IPS-NIHi7 (cell line): ENCODE measurements at regions not wholly inside any gene's neighbourhood (a gene's known extent, or its start where the extent isn't known, plus 50 kb on each side); places are given as distances from the start of the nearest gene placed in this dataset.
"Not testable (repeated sequence)": the region's sequence is repeated elsewhere in the genome, so short reads cannot be mapped to it uniquely, and the experiment has no call there.

Source experiments
- DNase-seq: peaks from one replicate; pipeline ENCODE4 v3.0.0; 2012; ENCODE audit warnings: mixed read lengths; ENCODE audit errors: extremely low spot score

- DNase-seq, result no peak
Measured at GRCh38 chr22:22057617-22058378, 75.2 kb upstream of the TOP3B start.

GRCh38 chr22:22056809-22057594 is 74.4 kb upstream of the TOP3B start:
- DNase-seq, result not testable (repeated sequence)

- not testable (repeated sequence) for DNase-seq
Measured at GRCh38 chr22:22052548-22053139, 70.1 kb upstream of the TOP3B start.

GRCh38 chr22:22051032-22051431 is 68.4 kb upstream of the TOP3B start:
- not testable (repeated sequence) for DNase-seq

- no peak for DNase-seq
Measured at GRCh38 chr22:22050141-22050775, 67.7 kb upstream of the TOP3B start.

DNA sequence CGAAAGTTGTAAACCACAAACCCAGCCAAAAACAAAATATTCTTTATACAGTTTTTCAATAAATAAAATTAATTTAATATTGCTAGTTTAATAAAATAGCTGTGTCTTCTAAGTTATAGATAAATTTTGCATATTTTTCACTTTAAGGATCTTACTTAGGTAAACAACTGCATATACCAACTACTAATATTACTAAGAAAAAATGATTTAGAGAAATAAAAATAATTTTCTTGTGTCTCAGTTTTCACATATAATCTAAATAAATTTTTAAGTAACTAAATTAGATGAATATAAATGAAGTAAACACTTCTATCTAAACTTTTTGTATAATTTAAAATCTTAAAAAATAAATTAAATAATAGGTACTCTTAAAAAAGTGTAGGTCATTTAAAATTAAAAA is 67.1 kb upstream of the TOP3B start:
- no peak for DNase-seq

- no peak for DNase-seq
Measured at GRCh38 chr22:22048981-22049531, 66.5 kb upstream of the TOP3B start.

- no peak for DNase-seq
Measured at GRCh38 chr22:22048318-22048942, 65.8 kb upstream of the TOP3B start.

DNA sequence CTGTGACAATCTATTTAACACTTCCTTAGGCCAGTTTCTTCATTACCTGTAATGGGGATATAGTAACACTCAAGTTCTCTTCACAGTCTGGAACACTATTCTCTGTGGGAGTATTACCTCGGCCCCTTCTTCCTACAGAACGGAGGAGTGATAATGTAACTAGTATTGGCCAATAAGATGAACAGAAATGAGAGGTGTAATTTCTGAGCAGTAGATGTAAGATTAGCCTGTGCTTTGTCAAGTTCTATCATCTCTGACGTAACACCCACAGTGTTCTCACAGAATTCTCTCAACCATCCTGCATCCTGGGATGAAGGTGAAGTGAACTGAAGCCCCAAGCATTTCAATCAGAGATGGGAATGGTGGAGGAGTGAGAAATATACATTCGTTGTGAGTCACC is 65.2 kb upstream of the TOP3B start:
- no peak for DNase-seq

DNA sequence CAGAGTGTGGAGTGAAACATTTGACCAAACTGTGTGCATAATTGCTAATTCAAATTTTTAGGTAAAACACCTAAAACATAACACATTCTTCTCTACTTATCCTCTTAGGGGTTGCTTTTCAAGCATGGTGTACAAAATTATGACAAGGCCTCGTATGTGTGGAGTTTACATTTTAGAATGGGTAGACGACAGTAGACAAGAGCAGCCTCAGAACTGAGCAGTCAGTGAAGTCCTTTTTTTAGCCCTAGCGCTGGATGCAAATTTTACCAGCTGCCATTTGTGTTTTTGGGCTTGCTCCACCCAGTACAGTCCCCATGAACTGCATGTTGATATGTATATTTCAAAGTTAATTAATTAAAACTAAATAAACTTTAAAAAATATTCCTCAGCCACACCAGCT is 64.7 kb upstream of the TOP3B start:
- no peak for DNase-seq

DNA sequence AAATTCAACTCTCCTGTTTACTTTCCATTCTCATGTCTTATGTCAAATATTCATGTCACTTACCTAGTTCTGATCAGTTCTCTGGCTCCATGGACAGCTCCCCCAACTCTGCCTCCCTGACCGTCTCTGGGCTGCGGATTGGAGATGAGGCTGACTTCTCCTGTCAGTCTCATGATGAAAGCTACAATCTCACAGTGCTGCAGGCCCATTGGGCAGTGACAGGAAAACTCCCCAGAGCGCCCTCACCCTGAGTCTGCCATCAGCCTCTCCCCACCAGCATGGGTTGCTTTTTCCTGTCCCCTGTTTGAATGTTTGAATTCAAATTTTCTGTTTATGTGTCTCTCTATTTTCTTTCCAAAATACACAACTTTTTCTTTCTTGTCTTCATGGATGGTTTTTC is 63.8 kb upstream of the TOP3B start:
- DNase-seq, result no peak

- DNase-seq, result no peak
Measured at GRCh38 chr22:22045571-22046335, 63.2 kb upstream of the TOP3B start.

GRCh38 chr22:22044153-22044552 is 61.6 kb upstream of the TOP3B start:
- DNase-seq, result no peak

DNA sequence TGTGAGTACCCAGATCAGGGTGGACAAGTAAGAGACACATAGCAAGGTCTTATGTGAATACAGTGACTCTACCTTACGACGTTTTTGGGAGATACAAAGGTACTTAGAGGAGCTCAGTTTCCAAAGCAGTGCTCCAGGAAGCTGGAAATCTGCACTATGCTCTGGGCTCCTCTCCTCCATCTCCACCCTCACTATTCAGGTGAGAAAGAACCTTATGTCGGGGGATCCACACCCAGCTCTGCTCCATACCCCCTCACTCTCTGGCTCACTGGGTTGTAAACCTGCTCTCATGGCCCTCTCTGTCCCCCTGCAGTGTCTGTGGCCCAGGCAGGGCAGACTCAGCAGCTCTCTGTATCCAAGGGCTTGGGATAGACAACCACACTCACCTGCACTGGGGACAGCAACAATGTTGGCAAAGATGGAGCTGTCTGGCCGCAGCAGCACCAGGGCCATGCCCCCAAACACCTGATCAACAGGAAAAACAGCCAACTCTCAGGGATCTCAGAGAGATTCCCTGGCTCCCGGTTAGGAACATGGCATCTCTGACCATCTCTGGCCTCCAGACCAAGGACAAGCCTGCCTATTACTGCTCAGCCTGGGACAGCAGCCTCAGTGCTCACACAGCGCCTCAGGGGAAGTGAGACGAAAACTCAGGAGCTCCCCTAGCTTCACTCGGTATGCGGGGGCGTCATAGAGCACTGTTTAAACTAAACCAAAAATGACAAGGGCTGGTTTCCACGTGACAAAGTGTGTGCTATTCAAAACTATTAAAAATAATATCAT is 60.9 kb upstream of the TOP3B start:
- no peak for DNase-seq

DNA sequence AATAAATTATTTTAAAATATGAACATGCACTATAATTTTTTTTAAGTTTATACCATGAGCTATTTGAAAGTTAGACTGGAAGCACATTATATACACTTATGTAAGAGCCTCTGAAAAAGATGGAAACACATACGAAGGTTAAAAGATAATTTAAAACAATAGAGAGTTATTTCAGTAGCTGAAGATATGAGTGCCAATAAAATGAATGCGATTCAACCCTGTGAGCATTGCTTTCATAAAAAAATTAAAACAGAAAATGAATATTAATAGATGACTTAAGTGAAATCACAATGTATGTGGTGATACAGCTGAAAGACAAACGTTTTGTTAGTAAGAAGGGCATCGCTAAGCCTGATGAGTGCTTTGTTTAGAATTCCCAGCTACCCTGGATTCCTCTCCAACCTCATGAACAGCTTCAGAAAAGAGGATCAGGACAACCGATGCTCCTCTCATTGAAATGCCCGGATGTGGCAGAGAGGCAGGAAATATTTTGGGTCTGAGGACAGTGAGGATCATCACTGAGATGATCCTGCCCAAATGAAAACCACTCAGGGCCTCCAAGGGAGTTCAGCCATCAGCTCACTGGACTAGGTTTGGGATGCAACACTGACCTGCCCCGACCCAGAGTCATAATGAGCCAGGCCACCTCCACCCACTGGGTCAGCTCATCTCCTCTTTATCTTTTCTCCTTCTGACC is 60.2 kb upstream of the TOP3B start:
- no peak for DNase-seq

DNA sequence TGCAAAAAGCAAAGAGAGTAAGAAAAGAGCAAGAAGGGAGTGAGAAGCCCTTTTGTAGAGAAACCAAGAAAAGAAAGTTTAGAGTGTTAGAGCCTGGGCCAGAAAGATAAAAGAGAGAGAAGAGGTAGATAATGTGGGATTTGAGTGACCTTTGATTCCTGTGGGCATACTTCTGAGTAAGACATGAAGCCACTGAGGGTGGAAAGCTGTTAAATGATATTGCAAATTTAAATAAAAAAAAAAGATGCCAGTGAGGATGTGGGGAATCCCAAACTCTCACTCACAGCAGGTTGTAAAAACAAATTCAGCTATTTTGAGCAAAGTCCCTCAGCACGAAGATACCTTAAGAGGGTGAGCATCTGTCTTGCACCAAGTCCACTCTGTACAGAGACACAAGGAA is 59.4 kb upstream of the TOP3B start:
- DNase-seq, result no peak

- no peak for DNase-seq
Measured at GRCh38 chr22:22040908-22041307, 58.3 kb upstream of the TOP3B start.

DNA sequence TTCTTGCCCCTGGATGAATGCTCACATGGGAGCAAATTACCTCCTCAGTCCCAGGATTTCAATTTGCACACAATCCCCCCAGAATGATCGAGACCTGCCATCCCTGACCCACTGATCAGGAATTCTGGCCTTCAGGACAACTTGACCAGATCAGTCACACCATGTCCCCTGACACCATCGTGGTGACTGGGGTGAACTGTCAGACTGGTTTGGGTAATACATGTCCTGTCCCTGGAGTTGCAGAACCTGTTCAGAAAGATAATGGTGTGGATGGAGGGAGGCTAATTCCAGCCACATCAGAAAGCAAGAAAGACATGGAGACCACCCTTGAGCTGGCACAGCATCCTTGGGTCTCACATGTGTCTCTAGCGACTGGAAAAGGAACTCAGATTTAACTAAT is 57.9 kb upstream of the TOP3B start:
- no peak for DNase-seq

DNA sequence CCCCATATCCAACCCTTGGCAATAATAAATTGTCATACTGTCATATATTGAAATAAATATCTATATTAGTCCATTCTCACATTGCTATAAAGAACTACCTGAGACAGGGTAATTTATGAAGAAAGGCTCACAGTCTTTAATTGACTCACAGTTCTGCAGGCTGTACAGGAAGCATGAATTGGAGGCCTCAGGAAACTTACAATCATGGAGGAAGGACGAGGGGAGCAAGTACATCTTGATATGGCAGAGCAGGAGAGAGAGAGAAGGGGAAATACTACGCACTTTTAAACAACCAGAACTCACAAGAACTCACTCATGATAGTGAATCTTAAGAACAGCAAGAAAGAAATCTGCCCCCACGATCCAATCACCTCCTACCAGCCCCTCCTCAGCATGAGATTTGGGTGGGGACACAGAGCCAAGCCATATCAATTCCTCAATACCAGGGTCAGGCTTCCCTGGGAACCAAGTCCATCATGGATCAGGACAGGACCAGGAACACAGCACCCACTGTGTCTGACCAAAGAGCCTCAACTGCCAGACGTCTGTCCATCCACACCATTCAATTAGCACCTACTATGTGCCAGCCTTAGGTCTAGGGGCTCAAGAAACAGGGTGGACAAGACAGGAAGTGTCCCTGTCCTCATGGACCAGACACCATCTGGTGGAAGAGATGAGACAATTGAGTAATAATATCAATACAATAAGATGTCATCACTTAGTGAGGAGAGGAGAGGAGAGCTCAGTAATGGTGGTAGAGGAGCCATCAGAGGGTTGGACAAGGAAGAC is 56.9 kb upstream of the TOP3B start:
- DNase-seq, result no peak
